Eye (tissue), 1 donor: ENCODE measurements at regions not wholly inside any gene's neighbourhood (a gene's known extent, or its start where the extent isn't known, plus 50 kb on each side); places are given as distances from the start of the nearest gene placed in this dataset.
"Not testable (repeated sequence)": the region's sequence is repeated elsewhere in the genome, so short reads cannot be mapped to it uniquely, and the experiment has no call there.

ENCODE experiments used
- DNase-seq: peaks from one replicate; pipeline ENCODE4 v3.0.0-alpha.2; 2015

DNA sequence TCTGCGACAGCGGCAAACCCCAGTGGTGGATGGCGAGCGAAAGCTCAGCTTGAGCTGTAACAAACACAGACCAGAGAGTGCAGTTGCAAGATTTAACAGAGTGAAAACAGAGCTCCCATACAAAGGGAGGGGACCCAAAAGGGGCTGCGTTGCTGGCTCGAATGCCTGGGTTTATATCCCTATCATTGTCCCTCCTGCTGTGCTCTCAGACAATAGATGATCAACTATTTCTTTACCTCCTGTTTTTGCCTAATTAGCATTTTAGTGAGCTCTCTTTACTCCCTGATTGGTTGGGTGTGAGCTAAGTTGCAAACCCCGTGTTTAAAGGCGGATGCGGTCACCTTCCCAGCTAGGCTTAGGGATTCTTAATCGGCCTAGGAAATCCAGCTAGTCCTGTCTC lies 1304.4 kb downstream of the ROBO2 start:
- DNase-seq = not testable (repeated sequence)

DNA sequence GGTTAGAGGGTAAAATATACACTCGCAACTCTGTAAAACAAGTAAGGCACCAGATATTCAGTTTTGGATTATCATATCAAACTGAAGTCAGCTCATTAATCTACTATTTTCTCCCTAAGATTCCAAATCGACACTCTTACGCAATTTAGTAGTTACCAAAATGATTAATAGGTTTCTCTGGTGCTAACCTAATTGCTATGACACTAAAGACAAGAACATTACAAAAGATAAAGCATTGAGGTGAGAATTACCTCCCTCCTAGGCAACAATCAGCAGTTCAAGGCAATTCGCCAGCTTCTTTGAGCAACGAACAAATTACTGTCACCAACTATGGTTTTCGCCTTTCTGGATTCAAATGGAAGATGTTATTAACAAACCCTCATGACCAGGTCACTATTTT lies 1305.0 kb downstream of the ROBO2 start:
- no peak for DNase-seq

DNA sequence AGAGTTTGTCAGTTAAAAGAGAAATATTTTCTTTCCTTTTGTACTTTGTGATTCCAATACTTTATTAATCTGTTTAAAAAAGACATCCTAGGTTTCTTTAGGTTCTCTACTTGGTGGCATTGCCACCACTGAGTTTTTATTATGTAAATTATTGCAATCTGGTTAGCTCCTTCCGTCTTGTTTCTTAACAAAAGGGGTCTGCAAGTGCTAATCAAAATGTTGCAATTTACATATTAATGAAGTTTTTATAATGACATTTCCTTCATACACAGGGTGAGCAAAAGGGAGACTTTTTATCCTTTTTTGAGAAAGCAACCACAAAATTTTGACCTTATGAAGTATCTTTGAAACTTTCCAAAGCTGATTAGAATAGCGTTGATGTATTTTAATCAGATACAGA lies 1307.3 kb downstream of the ROBO2 start:
- no peak for DNase-seq

DNA sequence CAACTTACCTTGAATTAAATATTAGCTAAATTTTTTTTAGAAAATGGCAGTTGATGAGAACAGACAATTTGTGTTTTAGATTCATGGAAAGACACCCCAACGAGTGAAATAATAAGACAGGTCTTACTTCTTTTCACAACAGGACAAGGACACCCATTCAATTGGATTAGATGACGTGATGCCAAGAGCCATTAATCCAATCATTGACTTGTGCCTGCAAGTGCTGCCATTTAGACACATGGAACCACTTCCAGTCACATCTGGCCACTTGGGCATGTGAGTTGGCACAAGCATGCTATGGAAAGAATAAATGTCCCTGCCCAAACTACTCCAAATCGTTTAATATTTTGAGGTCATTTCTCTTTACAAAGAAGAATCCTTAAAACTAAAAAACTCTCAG lies 1308.8 kb downstream of the ROBO2 start:
- DNase-seq = no peak

DNA sequence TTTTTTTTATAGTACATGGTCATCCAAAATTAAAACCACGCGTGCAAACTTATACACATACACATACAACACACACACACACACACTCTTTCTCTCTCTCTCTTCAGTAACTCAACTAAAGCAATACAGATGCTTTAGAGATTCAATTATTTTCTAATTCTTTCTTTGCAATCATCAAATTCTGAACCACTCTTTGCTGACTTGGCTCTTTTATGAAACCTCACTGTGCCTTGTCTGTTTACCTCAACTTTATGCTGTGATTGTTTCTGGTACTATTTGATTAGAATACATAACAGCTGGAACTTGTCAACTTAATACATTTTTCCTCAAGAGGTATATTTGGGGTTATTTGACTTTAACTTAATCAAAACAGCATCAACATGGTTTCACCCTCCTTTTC lies 1309.7 kb downstream of the ROBO2 start:
- DNase-seq = no peak

DNA sequence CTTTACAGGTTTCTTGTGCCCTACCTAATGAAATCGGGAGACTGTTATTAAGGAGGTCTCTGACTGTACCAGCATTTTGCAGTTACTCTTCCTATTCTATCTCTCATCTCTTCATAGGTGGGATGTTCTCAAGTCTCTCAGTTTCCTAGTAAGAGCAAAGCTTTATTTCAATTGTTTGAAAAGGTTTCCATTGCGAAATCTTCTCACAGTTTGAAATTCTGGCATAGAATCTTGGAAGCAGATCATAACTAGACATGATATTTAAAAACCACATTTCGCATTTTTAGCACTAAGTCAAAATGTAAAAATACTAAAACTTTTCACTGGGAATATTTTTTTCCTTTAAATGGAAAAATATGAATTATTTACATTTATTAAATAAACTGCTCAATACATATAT lies 1311.4 kb downstream of the ROBO2 start:
- DNase-seq = no peak

DNA sequence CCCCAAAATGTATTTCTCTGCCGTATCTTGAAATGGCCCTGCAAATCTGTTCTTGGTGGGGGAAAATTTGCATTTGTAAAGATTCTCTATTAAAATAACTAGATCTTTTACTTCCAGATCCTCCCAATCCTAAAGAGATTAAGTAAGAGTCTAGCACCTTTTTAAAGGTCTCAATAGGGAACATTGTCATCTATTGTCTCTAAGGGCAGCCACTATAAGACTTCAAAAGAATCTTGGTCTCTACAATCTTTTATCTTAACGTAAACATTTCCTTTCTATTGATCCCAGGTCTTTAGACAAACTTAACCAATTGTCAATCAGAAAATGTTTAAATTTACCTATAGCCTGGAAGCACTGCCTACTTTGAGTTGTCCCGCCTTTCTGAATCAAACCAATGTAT lies 1313.3 kb downstream of the ROBO2 start:
- DNase-seq = no peak

DNA sequence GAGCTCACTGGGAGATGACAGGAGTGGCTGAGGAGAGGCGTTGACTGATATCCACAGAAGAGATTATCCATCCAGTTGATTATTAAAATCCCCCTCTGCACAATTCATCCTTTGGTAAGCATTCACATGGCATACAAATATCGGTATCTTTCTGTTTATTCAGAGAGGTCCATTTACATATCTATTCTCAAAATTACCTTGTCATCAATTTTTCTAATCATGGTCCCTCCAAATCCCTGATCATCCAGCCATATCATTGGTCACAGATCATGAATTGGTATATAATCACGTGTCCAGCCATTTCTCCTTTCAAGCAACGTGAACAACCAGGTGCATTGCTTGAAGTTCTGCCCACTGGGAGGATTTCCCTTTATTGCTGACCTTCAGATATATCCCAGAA lies 1321.0 kb downstream of the ROBO2 start:
- DNase-seq = no peak

DNA sequence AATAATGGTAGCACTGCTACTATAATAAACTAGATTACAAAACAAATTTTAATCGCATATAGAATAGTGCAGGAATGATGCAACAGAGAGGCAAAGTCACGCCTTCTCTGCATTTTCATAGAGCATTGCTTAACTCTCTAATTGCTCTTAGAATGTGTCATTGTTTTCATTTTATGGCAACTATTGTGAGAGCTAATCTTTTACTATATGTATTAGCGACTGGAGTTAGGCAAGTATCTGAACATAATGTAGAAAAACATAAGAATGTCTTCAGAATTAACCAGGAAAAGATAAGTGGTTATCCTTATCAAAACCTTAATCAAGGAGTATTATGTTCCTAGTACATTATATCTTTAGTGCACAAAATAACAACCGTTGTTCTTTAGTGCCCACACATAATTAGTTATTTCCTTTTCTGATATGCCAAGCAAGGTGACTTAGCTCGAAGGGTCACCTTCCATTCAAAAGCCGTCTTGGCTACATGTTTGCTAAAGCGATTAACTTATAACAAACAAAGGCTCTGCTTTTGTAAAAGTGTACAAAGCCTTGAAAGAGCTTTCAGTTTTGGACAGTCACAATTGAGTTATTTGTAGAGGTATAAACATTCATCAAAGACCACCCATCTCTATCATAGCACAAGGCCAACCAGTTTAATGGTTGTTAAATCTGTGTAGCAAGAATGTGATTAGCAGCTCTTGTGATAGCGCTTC lies 1328.9 kb downstream of the ROBO2 start:
- no peak for DNase-seq

DNA sequence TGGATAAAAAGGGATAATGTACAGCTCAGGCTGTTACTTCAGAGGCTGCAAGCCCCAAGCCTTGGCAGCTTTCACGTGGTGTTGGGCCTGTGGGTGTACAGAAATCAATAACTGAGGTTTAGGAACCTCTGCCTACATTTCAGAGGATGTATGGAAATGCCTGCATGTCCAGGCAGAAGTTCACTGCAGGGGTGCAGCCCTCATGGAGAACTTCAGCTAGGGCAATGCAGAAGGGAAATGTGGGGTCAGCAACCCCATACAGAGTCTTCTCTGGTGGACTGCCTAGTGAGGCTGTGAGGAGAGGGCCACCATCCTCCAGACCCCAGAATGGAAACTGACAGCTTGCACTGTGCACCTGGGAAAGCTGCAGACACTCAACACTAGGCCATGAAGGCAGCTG lies 1350.3 kb downstream of the ROBO2 start:
- DNase-seq = no peak

DNA sequence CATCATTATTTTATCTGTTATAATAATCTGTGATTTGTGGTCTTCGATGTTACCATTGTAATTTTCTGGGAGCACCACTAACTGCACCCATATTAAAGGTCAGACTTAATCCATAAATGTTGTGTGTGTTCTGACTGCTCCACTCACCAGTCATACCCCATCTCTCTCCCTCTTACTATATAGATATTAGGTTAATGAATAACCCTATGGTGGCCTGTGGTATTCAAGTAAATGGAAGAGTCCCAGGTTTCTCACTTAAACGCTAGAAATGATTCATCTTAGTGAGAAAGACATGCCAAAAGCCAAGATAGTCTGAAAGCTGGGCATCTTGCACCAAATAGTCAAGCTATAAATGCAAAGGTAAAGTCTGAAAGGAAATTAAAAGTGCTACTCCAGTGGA lies 1358.5 kb downstream of the ROBO2 start:
- DNase-seq = no peak

DNA sequence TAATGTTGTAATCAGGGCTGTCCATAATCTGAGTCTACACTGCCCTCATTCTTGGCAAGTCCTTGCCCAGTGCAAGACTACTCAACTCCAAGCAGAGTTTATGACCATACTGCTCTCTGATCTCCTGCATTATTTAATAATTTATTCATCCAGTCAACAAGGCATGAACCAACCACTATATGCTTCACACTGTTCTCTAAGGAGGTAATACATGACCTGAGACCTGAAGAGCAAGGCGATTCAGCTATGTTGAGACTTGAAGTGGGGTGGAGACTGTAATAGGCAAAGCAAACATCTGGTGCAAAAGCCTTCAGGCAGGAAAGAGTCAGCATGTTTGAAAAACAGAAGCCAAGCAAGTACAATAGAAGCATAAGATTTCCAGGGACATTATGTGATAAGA lies 1362.8 kb downstream of the ROBO2 start:
- DNase-seq = peak; percentile 2

DNA sequence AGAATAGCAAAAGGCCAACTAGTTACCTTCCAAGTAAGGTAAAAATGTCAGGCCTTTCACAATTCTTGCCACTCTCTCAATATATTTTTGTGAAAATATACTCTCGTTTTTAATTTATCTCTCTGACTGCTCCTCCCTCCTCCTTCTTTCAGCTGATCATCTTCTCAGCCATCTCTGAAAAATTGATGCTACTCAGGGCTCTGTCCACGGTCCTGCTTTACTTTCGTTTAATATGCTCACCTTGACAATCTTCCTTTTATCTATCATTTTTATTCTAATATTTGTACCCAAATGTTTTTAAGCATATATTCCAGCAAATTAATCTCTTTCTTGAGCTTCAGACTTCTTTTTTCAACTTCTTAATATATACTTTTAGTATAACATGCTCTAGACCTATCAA lies 1362.1 kb downstream of the ROBO1 start:
- DNase-seq = no peak

DNA sequence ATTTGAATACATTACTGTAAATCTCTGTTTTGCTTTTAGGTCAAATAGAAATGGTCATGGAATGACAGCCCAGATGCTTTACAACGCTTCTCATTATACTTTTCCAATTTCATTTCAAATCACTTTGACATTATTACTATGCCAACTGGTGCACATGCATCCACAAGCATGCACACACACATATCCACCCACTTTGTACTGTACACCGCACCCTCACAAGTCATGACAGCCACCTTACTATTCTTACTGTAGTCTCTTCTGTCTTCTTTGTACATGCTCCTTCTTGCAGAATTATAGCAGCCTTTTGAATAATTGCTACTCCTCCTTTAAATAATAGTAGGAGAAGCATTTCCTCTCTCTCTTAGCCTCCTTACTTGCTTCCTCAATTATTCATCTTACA lies 1361.4 kb downstream of the ROBO1 start:
- DNase-seq = no peak

DNA sequence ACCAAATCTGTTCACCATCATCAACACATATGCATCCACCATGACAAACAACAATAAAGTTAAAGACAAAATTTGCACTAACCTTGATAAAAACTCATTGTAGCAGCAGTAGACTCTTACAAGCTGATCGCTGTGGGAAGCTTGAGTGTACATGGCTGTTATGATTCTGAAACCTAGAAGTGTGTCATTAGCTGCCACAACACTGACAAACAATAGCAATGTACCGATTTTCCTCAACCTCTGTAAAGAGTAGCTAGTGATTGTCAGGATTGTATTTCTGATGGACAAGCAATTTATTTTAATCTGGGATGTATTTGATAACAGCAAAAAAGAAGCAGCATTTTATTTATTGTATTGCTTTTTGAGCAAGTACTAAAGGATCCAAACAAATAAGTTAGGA lies 1357.7 kb downstream of the ROBO1 start:
- no peak for DNase-seq

DNA sequence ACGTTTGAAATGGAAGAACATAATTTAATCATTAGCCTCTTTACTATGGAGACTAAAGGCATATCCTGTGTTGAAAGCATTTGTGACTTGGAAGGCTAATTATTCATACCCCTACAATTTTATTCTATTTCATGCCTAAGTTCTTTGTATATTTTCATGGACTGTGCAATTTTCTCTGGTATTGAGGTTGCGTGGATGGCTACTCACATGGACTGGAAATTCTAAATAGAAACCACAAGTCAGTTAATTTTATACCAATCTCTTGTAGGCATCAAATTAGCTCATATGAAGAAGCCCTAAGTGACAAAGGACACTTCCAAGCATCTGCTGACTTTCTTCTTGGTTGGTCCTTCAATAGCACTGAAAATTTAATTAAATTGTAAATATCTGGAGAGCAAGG lies 1353.5 kb downstream of the ROBO1 start:
- DNase-seq = no peak

DNA sequence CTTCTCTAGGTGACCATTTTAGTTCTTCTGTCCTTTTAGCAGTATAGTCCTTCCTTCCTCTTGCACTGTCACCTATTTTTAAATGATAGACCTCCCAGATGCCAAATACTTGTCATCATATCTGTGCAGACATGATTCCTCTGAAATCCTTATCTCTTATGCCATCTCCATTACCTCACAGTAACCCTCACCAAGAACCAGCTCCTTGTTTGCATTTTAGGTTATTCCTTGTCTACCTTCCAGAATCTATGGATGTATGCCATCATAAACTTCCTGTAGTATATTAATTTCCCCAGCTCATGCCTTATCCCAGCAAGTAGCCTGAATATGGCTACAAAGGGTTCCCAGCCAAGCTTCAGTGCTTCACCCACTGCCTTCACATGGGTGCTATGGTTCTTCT lies 1347.2 kb downstream of the ROBO1 start:
- DNase-seq = no peak

DNA sequence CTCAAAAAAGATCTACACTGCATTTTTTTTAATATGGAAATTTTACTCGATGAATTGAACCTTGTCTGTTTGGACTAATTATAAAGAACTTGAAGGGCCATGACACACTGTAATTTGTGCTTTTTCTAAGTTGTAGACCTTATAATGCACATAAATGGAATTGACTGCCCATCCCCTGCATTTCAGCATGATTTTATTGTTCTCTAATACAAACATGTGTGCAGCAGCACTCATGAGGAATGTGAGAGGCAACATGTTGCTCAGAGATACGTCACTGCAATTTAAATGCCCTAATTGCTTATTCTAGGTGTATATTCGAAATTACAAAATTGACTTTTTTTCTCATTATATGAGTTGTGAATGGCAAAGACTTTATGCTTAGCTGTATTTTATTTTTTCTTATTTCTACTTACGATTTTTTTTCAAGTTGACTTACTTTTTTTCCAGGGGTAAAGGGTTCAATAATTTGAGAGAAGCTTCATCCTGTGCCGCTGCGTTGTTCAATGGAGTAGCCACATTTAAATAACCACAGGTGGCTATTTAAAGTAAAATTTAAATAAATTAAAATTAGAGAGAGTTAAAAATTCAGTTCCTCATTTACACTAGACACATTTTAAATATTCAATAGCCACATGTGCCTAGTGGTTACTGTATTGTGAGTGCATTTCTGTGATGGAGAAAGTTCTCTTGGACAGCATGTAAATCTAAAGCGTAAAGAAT lies 1346.4 kb downstream of the ROBO1 start:
- no peak for DNase-seq

DNA sequence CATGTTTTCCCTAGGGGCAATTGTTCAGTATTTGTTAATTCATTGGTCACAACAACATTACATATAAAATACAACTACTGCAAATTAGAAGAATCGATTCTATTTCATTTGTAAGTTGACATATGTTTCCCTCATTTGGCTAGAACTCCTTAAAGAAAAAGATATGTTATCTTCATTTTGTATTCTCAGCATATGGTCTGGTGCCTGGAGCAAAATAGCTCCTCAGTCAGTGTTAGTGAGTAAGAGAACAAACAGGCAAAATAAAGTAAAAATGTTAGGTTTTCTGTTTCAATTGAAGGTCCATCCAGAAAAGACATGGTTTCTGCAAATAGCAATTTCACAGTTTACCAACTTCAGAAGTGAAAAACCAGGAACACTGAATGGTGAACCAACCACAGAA lies 1343.1 kb downstream of the ROBO1 start:
- DNase-seq = no peak

DNA sequence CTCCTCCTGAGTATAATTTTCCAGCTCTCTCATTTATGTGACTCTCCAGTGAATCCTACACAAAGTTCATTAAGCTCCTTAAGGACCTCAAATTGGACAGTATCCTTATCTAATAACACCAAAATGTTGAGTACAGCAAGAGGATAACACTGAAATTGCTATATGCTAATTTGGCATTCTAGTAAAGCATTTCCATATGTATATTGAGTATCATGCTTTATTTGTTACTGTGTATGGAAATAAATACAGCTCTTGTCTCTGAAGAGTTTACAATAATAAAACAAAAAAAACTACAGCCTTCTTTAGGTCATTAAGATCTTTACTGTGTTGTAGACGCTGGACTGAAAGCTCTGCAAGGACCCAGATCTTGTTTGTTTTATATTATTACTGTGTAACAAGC lies 1341.3 kb downstream of the ROBO1 start:
- peak; percentile 2 for DNase-seq

DNA sequence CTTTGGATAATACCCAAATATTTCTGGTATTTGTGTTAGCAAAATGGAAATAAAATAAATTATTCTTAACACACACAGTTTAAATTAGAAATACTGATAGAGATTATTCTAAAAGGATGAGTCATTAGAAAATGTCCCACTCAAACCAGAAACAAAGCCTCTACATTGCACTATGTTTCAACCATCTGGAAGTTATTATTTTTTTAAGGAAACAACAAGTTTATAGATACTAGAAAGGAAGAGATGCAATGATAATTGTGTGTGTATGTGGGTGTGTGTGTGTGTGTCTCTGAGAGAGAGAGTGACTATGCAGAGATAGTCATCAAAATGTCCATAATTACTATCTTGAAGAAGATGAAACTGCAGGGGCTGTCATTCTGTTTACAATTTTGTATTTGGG lies 1340.5 kb downstream of the ROBO1 start:
- peak; percentile 6 for DNase-seq

DNA sequence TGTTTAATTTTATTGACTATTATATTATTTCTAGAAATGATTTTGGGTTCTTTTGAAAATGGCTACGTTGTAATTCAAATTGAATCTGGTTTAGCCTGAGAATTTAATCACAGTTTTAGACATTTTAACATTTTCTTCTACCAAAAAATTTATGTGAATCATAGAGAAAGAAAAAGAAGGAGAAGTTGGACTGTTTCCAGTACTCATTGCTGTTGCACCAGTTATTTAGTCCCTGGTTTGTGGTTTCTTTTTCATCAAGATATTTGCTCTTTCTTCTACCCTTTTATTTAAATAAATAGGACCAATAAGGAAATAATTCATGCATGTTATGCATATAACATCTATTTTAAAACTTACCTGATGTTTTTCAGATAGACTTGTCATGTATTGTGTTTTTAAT lies 1337.1 kb downstream of the ROBO1 start:
- no peak for DNase-seq

DNA sequence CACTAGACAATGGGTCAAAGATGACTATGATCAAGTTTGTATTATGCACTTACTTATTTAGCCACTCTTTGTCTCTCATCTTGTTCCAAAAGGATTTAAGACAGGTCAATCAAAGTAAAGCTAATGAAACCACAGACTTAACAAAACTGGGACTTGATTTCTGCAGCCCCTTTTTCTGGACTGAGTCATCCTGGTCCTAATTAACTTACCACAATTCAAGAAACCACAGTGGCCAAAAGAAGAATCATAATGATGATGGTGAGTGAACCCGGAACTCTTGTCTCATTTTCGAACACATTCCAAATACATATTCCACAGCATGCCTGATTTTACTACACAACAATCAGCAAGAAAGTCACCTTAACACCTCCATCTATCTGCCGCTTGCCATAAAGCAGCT lies 1333.0 kb downstream of the ROBO1 start:
- no peak for DNase-seq

DNA sequence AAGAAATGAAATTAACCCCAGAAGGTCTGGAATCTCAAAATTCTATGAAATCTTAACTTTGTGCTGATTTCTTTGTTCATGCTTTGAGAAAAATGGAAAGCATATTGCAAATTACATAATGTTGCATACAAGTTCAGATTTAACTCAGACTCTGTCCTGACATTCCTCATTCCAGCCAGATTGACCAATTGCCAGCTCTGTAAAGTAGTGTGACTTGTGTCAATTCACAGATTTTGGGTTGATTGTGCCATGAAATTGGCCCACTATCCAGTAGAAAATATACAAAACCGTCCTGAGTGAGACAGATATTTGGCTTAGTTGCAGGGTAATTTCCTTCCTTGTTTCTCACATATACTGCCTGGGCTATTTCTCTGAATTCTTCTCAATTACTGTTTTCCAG lies 1312.6 kb downstream of the ROBO1 start:
- DNase-seq = no peak
